Nucleus accumbens (tissue), 56 donors: ENCODE measurements at regions not wholly inside any gene's neighbourhood (a gene's known extent, or its start where the extent isn't known, plus 50 kb on each side); places are given as distances from the start of the nearest gene placed in this dataset.
A peak's percentile ranks its signal among the peaks of the same experiment; 100 is the strongest.
"Not testable (repeated sequence)": the region's sequence is repeated elsewhere in the genome, so short reads cannot be mapped to it uniquely, and the experiment has no call there.

Source experiments
- DNase-seq, 56 donors: peaks; one replicate each; lab custom pipeline; 2025; lab: John Stamatoyannopoulos, UW

GRCh38 chr1:244758708-244759107 lies 76.8 kb upstream of the COX20 start:
- DNase-seq, result peak in 1 of 56 donors; percentile 10

DNA sequence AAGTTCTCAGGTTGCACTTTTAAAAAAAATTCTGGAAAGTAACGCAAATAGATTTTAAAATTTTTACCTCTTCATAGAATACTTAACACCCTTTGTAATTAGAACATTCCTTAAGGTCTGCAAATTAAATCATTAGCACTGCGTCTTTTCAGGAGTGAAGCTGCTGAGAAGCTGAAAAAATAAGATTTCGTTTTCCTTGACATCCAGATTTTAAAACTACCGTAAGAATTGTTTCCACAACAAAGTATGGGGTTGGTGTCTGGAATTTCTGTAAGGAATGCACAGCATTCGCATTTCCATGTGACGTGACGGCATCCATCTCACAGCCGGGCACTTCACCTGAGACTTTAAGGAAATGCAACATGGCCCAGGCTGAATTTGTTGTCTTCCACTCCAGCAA lies 76.3 kb upstream of the COX20 start:
- no peak for DNase-seq

GRCh38 chr1:244760471-244760870 lies 75.0 kb upstream of the COX20 start:
- no peak for DNase-seq

DNA sequence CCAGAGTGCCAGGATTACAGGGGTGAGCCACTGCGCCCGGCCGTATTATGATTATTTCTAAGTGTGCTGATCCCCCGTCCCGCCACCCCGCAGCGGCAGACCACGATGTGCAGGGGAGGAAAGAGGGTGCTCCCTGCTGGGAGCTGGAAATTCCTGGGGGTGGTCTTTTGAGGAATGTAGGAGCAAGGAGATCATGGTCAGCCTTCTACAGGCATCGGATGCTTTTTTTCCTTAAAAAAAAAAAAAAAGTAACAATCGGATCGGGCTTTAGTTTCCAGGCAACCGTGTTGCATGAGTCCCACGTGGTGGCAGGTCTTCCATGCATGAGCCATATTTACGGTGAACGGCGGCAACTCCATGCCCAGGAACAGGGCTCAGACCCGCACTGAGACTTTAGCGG lies 74.2 kb upstream of the COX20 start:
- peak in 13 of 56 donors; percentile 5 to 55 (median 11) for DNase-seq

GRCh38 chr1:244762629-244763028 lies 72.8 kb upstream of the COX20 start:
- DNase-seq, result no peak

DNA sequence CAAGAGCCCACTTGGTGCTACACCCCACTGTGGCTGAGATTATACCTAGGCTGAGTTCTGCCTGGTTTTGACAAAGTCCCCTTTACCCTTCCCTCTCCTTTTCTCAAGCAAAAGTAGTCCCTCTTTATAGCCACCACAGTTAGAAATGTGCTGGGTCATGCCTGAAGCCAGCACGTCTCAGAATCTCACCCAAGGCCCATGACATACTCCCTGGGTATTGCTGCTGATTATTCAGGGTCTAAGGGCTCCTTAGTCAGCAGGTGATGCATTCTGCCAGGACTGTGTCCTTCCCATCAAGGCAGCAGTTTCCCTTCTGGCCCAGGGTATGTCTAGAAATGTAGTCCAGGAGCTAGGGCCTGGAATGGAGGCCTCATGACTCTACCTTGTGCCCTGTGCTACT lies 67.3 kb upstream of the COX20 start:
- DNase-seq, result no peak

GRCh38 chr1:244768804-244769203 lies 66.7 kb upstream of the COX20 start:
- DNase-seq, result no peak

DNA sequence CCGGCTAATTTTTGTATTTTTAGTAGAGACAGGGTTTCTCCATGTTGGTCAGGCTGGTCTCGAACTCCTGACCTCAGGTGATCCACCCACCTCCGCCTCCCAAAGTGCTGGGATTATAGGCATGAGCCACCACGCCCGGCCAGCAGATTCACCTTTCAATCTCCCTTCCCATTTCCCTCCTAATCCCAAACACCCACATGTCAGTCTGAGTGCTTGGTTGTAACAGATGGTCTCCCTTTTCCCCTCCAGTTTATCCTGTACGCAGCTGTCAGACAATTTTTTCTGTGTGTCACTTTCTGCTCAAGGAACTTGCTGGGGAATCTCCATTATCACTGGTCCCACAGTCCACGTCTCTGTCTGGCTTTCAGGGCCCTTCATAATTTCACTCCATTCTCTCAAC lies 64.9 kb upstream of the COX20 start:
- not testable (repeated sequence) for DNase-seq

- no peak for DNase-seq
These were observed 61.9 kb upstream of the COX20 start for GRCh38 chr1:244773513-244773912.

DNA sequence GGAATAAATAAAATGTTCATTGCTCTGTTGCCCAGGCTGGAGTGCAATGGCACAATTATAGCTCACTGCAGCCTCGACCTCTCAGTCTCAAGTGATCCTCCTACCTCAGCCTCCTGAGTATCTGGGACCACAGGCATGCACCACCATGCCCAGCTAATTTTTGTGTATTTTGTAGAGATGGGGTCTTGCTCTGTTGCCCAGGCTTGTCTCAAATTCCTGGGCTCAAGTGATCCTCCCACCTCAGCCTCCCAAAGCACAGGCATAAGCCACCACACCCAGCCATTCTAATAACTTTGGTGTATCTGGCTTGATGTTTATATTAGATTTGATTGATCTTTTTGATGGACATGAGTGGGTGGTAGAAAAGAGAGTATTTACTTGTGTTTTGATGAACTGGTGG lies 58.7 kb upstream of the COX20 start:
- not testable (repeated sequence) for DNase-seq

DNA sequence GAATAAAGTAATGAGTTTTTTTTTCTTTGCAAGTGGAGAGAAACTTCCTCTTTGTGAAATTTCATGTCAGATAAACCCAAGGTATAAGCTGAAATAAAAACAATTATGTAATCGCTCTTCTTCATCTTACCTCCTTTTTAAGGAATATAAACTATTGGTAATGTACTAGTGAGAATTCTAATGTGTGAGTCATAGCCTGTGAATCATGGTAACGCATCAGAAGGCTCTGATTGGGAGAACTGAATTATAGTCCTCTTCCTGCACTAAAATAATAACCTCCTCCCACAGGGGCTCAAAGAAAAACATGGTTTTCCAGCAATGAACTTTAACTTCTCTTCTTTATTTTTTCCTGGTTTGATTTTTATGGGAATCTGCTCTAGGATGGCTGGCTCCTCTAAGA lies 57.1 kb upstream of the COX20 start:
- peak in 4 of 56 donors; percentile 5 to 51 (median 21) for DNase-seq

- no peak for DNase-seq
These were observed 56.0 kb upstream of the COX20 start for GRCh38 chr1:244779410-244779809.

GRCh38 chr1:244780311-244780710 lies 55.1 kb upstream of the COX20 start:
- peak in 34 of 56 donors; percentile 6 to 76 (median 50) for DNase-seq

GRCh38 chr1:244782056-244782455 lies 53.4 kb upstream of the COX20 start:
- DNase-seq, result no peak

- DNase-seq, result no peak
These were observed 52.3 kb upstream of the COX20 start for GRCh38 chr1:244783138-244783537.
